Parathyroid adenoma (tissue), 2 donors: ENCODE measurements at regions not wholly inside any gene's neighbourhood (a gene's known extent, or its start where the extent isn't known, plus 50 kb on each side); places are given as distances from the start of the nearest gene placed in this dataset.
"Not testable (repeated sequence)": the region's sequence is repeated elsewhere in the genome, so short reads cannot be mapped to it uniquely, and the experiment has no call there.

Experiments used
- H2AFZ ChIP-seq: fragments of 300-600 bp; sonication (generic); one replicate; pipeline ENCODE4 v1.7.0; 2017; ENCODE audit warnings: antibody characterized with exemption, mild to moderate bottlenecking
- H3K27ac ChIP-seq: fragments of 300-600 bp; sonication (generic); one replicate; pipeline ENCODE4 v1.7.0; 2017
- H3K27me3 ChIP-seq: fragments of 300-600 bp; sonication (generic); one replicate; pipeline ENCODE4 v1.7.0; 2017; ENCODE audit warnings: low read length; ENCODE audit not compliant: control insufficient read depth, insufficient read depth
- H3K36me3 ChIP-seq: fragments of 300-600 bp; sonication (generic); one replicate; pipeline ENCODE4 v1.7.0; 2017; ENCODE audit warnings: low read length; ENCODE audit not compliant: control insufficient read depth, insufficient read depth
- H3K4me1 ChIP-seq: fragments of 300-600 bp; sonication (generic); one replicate; pipeline ENCODE4 v1.7.0; 2017; ENCODE audit warnings: control low read depth
- H3K4me2 ChIP-seq: fragments of 300-600 bp; sonication (generic); one replicate; pipeline ENCODE4 v1.7.0; 2017; ENCODE audit warnings: low read length
- H3K4me3 ChIP-seq: fragments of 300-600 bp; sonication (generic); one replicate; pipeline ENCODE4 v1.7.0; 2017; ENCODE audit warnings: low read depth, low read length
- H3K79me2 ChIP-seq: fragments of 300-600 bp; sonication (generic); one replicate; pipeline ENCODE4 v1.7.0; 2017; ENCODE audit warnings: control low read depth
- H3K9ac ChIP-seq: fragments of 300-600 bp; sonication (generic); one replicate; pipeline ENCODE4 v1.7.0; 2017; ENCODE audit warnings: mild to moderate bottlenecking
- H3K9me3 ChIP-seq: fragments of 300-600 bp; sonication (generic); one replicate; pipeline ENCODE4 v1.7.0; 2017; ENCODE audit warnings: low read length; ENCODE audit not compliant: control insufficient read depth
- donor health status: primary hyperparathyroidism.

DNA sequence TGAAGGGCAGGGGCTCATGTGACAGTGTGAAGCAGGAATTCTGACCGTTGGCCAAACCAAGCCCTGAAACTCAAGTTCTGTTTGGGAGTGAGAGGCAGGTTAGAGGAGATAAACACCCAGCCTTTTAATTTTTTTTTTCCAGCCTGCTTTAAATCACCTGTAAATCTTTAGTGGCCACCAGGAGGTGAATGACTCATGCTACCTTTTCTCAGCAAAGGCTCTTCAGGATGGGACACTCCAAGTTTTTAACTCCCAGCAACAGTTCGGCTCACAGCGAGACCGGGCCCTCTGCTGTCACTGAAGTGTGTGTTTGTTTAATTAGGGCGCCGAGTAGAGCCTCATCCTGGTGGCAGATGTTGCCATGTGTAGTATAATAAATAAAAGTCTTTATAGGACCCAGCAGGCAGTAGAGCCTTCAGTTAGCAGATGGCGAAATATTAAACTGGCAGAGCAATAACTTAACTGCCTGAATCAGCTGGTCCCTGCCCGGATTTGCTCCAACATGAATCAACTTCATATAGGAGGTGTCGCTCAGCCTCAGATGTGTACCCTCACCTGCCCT lies 180.3 kb downstream of the NPIPA7 start:
- H3K4me2 ChIP-seq, H3K4me1 ChIP-seq, H3K36me3 ChIP-seq, H3K27ac ChIP-seq, H3K9me3 ChIP-seq, H3K79me2 ChIP-seq, H2AFZ ChIP-seq, H3K27me3 ChIP-seq, H3K4me3 ChIP-seq, H3K9ac ChIP-seq: not testable (repeated sequence)

DNA sequence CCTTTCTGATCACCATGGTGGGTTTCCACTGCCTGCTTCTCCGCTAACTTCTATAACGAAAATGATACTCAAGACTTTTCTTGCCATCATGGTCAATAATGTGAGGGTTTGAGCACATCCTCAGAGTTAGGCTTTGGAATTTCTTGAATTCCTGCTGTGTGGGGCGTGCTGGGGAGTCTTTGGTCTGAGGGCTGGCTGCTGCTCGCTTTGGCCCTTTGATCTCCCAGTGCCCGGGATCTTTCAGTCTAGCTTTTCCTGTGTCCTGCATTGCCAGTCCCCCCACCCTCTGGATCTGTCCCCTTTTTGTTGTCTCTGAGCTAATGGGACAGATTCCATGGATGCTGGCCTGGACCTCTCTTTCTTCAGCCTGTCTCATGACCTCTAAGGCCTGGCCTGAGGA lies 182.6 kb downstream of the NPIPA7 start:
- H3K4me1 ChIP-seq, H3K4me3 ChIP-seq, H3K9me3 ChIP-seq, H2AFZ ChIP-seq, H3K79me2 ChIP-seq, H3K27ac ChIP-seq, H3K27me3 ChIP-seq, H3K4me2 ChIP-seq, H3K9ac ChIP-seq, H3K36me3 ChIP-seq: not testable (repeated sequence)

DNA sequence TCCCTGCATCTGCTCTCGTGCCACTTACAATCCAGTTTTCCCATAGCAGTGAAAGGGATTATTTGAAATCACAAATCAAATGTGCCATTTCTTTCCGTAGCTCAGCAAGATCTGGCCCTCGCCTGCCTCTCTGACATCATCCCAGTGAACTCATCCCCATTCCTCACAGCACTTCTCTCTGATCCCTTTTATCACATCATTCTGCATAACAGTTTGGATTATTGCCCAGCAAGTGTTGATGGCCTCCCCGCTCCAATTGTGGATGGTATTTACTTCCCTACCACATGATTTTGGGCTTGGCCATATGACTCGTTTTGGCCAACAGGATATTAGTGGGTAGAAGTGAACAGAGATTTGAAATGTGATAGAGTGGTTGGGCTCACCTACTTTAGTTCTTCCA lies 185.0 kb downstream of the NPIPA7 start:
- not testable (repeated sequence) for H3K4me3 ChIP-seq, H3K27me3 ChIP-seq, H3K79me2 ChIP-seq, H3K27ac ChIP-seq, H3K9me3 ChIP-seq, H3K36me3 ChIP-seq, H3K4me1 ChIP-seq, H3K4me2 ChIP-seq, H3K9ac ChIP-seq, H2AFZ ChIP-seq

DNA sequence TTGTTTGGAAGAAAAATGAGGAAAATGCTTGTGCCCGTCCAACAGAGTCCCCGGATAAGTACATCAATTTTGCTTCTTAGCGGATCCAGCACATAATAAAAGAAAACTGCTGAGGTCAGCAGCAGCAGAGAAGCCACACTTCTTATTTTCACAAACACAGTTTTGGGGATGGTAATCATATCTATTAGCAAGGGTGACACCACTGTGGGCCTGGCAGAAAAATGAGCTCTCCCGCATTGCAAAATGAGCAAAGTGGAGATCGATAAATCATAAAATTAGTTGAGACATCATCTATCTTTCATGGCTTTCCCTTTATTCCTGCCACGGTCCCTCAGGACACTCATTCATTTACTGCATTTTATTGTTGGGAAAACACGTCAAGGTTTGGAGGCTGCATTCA lies 186.4 kb downstream of the NPIPA7 start:
- not testable (repeated sequence) for H3K4me1 ChIP-seq, H3K4me3 ChIP-seq, H3K9me3 ChIP-seq, H3K27ac ChIP-seq, H3K36me3 ChIP-seq, H3K9ac ChIP-seq, H3K79me2 ChIP-seq, H3K27me3 ChIP-seq, H3K4me2 ChIP-seq, H2AFZ ChIP-seq

DNA sequence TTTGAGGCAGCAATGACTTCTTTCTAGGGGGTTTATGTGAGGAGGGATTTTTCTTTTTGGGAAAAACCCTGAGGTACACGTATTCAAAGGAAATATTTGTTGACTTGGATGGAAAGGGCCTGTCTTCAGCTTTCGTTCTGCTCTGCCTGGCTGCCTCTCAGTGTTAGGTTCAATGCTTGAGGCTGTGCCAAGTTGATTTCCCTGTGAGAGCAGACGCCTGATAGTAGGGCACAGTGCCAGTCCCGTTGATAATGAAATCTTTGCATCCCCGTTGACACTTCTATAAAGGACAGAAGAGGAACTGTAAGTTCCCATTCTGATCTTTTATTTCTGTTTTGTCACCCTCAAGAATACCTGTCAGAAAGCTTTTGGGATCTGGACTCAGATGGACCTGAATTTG lies 191.1 kb downstream of the NPIPA7 start:
- H3K4me1 ChIP-seq, H3K27me3 ChIP-seq, H3K36me3 ChIP-seq, H3K4me3 ChIP-seq, H3K9me3 ChIP-seq, H3K79me2 ChIP-seq, H3K9ac ChIP-seq: not testable (repeated sequence)
- Histone ChIP-seq H2AFZ (peak overlapping the region; percentile 66), H3K27ac (peak overlapping the region; percentile 50), H3K4me2 (peak overlapping the region; percentile 17)

DNA sequence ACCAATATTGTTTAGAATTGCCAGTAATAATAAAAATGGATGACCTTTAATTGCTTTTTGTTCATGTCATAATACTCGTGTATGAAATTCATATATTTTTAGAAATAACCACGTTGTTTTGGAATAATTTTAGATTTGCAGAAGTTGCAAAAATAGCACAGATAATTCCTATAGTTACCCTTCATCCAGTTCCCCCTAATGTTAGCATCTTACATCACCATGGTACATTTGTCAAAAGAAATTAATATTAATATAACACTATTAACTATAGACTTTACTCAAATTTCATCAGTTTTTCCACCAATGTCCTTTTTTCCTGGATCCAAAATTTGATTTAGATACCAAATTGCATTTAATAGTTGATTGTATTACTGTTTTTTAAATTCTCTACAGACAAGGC lies 191.9 kb downstream of the NPIPA7 start:
- H3K9me3 ChIP-seq, H2AFZ ChIP-seq, H3K27ac ChIP-seq, H3K36me3 ChIP-seq, H3K4me3 ChIP-seq, H3K4me2 ChIP-seq, H3K27me3 ChIP-seq, H3K9ac ChIP-seq, H3K4me1 ChIP-seq, H3K79me2 ChIP-seq: not testable (repeated sequence)

DNA sequence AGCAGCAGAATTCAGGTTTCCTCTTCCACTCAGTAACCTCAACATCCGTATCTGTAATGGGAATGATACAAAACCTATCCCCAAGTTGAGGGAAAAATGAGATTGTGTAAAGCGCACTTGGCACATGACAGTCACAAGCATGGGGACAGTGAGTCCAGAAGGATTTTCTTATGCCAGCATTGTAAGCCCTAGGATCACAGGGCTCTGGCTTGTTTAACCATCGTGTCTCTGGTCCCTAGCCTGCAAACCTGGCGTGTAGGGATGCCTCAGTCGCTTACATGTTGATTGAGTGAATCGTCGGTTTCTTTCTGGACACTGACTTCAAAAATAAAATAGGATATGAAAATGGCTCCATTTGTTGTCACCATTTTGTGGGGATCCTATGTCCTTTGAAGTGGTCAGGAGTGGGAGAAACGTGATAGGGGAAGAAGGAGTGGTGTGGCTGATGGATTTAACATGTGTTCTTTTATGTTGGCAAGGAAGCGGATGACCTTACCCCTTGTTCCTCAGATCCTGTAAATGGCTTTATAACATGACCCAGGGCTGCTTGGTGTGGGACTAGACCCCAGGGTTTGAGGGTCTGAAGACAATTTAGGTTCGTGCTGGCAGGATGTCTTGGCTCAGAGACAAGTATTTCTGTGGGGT lies 193.3 kb downstream of the NPIPA7 start:
- H2AFZ ChIP-seq, H3K4me1 ChIP-seq, H3K9ac ChIP-seq, H3K4me3 ChIP-seq, H3K4me2 ChIP-seq, H3K27ac ChIP-seq, H3K36me3 ChIP-seq, H3K79me2 ChIP-seq, H3K9me3 ChIP-seq, H3K27me3 ChIP-seq: not testable (repeated sequence)

DNA sequence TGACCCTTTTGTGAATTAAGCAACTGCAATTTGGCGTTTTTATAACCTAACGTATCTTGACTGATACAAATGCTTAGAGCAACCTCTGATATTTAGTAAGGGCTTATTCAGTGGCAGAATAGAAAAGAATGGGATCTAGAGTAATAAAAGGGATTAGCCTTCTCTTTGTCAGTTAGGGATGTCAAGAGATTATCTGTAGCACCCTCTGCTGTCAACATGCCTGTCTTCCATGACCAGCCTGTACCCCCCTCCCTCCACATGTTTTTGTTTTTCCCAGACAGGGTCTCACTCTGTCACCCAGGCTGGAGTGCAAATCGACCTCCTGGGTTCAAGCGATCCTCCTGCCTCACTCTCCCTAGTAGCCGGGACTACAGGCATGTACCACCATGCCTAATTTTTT lies 198.1 kb downstream of the NPIPA7 start:
- H3K9ac ChIP-seq, H3K79me2 ChIP-seq, H3K4me3 ChIP-seq, H3K4me1 ChIP-seq, H3K36me3 ChIP-seq, H3K27me3 ChIP-seq, H2AFZ ChIP-seq, H3K9me3 ChIP-seq, H3K4me2 ChIP-seq, H3K27ac ChIP-seq: not testable (repeated sequence)
